Duodenal mucosa (tissue), 2 donors: ENCODE measurements at regions not wholly inside any gene's neighbourhood (a gene's known extent, or its start where the extent isn't known, plus 50 kb on each side); places are given as distances from the start of the nearest gene placed in this dataset.
"Not testable (repeated sequence)": the region's sequence is repeated elsewhere in the genome, so short reads cannot be mapped to it uniquely, and the experiment has no call there.

ENCODE experiments used
- H3K27ac ChIP-seq: one replicate; pipeline ENCODE4 v1.7.0; 2013; ENCODE audit warnings: low read depth, low read length
- H3K27me3 ChIP-seq, 2 donors: one replicate each; pipeline ENCODE4 v1.7.0; 2013; ENCODE audit warnings: low read length in 2 of 2, control low read depth in 1 of 2; ENCODE audit not compliant: insufficient read depth in 2 of 2, control insufficient read depth in 1 of 2
- H3K36me3 ChIP-seq, 2 donors: one replicate each; pipeline ENCODE4 v1.7.0; 2013; ENCODE audit warnings: low read length in 2 of 2, control low read depth in 1 of 2; ENCODE audit not compliant: insufficient read depth in 2 of 2, control insufficient read depth in 1 of 2
- H3K4me1 ChIP-seq, 2 donors: one replicate each; pipeline ENCODE4 v1.7.0; 2013; ENCODE audit warnings: low read length in 2 of 2, control low read depth in 1 of 2; ENCODE audit not compliant: insufficient read depth in 2 of 2, control insufficient read depth in 1 of 2
- H3K4me3 ChIP-seq, 2 donors: one replicate each; pipeline ENCODE4 v1.7.0; 2013; ENCODE audit warnings: low read length in 2 of 2, low read depth in 1 of 2
- H3K9ac ChIP-seq, 2 donors: one replicate each; pipeline ENCODE4 v1.7.0; 2013; ENCODE audit warnings: low read length in 2 of 2, low read depth in 1 of 2
- H3K9me3 ChIP-seq, 2 donors: one replicate each; pipeline ENCODE4 v1.7.0; 2013; ENCODE audit warnings: low read length in 2 of 2, control low read depth in 1 of 2; ENCODE audit not compliant: control insufficient read depth in 1 of 2

GRCh38 chr5:67850906-67851305 lies 364.6 kb upstream of the PIK3R1 start:
- not testable (repeated sequence) for H3K4me3 ChIP-seq, H3K9ac ChIP-seq, H3K36me3 ChIP-seq, H3K27ac ChIP-seq, H3K9me3 ChIP-seq, H3K4me1 ChIP-seq, H3K27me3 ChIP-seq

- no peaks in the 10 kb centered on the region for H3K36me3 ChIP-seq
- H3K4me1 ChIP-seq = no peaks in the 10 kb centered on the region
- no peak overlapping the region for H3K27ac ChIP-seq
- no peaks in the 10 kb centered on the region for H3K27me3 ChIP-seq
- H3K9me3 ChIP-seq = no peaks in the 10 kb centered on the region
- no peak overlapping the region for H3K4me3 ChIP-seq
- no peak overlapping the region for H3K9ac ChIP-seq
Measured at GRCh38 chr5:67844924-67845323, 370.6 kb upstream of the PIK3R1 start.

GRCh38 chr5:67842806-67843205 lies 372.8 kb upstream of the PIK3R1 start:
- Histone ChIP-seq H3K27ac (no peak overlapping the region), H3K9ac (no peak overlapping the region), H3K4me3 (no peak overlapping the region), H3K9me3 (no peaks in the 10 kb centered on the region), H3K36me3 (no peaks in the 10 kb centered on the region), H3K4me1 (no peaks in the 10 kb centered on the region), H3K27me3 (no peaks in the 10 kb centered on the region)

- H3K9me3 ChIP-seq, H3K9ac ChIP-seq, H3K4me1 ChIP-seq, H3K36me3 ChIP-seq, H3K27me3 ChIP-seq, H3K4me3 ChIP-seq, H3K27ac ChIP-seq: not testable (repeated sequence)
Measured at GRCh38 chr5:67837225-67837624, 378.3 kb upstream of the PIK3R1 start.

GRCh38 chr5:67836496-67836895 lies 379.1 kb upstream of the PIK3R1 start:
- H3K27ac ChIP-seq, H3K27me3 ChIP-seq, H3K4me3 ChIP-seq, H3K9ac ChIP-seq, H3K9me3 ChIP-seq, H3K4me1 ChIP-seq, H3K36me3 ChIP-seq: not testable (repeated sequence)

GRCh38 chr5:67831048-67831447 lies 384.5 kb upstream of the PIK3R1 start:
- Histone ChIP-seq H3K36me3 (no peaks in the 10 kb centered on the region), H3K4me1 (no peaks in the 10 kb centered on the region), H3K9me3 (no peaks in the 10 kb centered on the region), H3K27ac (no peak overlapping the region), H3K4me3 (no peak overlapping the region), H3K9ac (no peak overlapping the region), H3K27me3 (no peaks in the 10 kb centered on the region)

- no peaks in the 10 kb centered on the region for H3K27me3 ChIP-seq
- no peak overlapping the region for H3K4me3 ChIP-seq
- no peaks in the 10 kb centered on the region for H3K36me3 ChIP-seq
- no peak overlapping the region for H3K27ac ChIP-seq
- no peaks in the 10 kb centered on the region for H3K9me3 ChIP-seq
- H3K9ac ChIP-seq = no peak overlapping the region
- H3K4me1 ChIP-seq = no peaks in the 10 kb centered on the region
Measured at GRCh38 chr5:67827541-67827940, 388.0 kb upstream of the PIK3R1 start.

GRCh38 chr5:67824852-67825251 lies 390.7 kb upstream of the PIK3R1 start:
- Histone ChIP-seq H3K9me3 (no peaks in the 10 kb centered on the region), H3K27ac (no peak overlapping the region), H3K27me3 (no peaks in the 10 kb centered on the region), H3K9ac (no peak overlapping the region), H3K4me3 (no peak overlapping the region), H3K4me1 (no peaks in the 10 kb centered on the region), H3K36me3 (no peaks in the 10 kb centered on the region)

- Histone ChIP-seq H3K9me3 (no peaks in the 10 kb centered on the region), H3K4me3 (no peak overlapping the region), H3K27ac (no peak overlapping the region), H3K27me3 (no peaks in the 10 kb centered on the region), H3K4me1 (peaks cover 0 to 4% of the 10 kb centered on the region in 2 donors), H3K36me3 (no peaks in the 10 kb centered on the region), H3K9ac (no peak overlapping the region)
Measured at GRCh38 chr5:67817652-67818051, 397.9 kb upstream of the PIK3R1 start.

GRCh38 chr5:67816456-67816855 lies 399.1 kb upstream of the PIK3R1 start:
- Histone ChIP-seq H3K4me1 (peaks cover 0 to 4% of the 10 kb centered on the region in 2 donors), H3K9ac (no peak overlapping the region), H3K27me3 (no peaks in the 10 kb centered on the region), H3K27ac (no peak overlapping the region), H3K36me3 (no peaks in the 10 kb centered on the region), H3K4me3 (no peak overlapping the region), H3K9me3 (no peaks in the 10 kb centered on the region)
